Left ventricle myocardium inferior (tissue), 1 donor: ENCODE measurements at regions not wholly inside any gene's neighbourhood (a gene's known extent, or its start where the extent isn't known, plus 50 kb on each side); places are given as distances from the start of the nearest gene placed in this dataset.

ENCODE experiments used
- DNase-seq: peaks from one replicate; pipeline ENCODE4 v3.0.0-alpha.2; 2020
- H3K27ac ChIP-seq: fragments of 200-600 bp; replicated peaks from 2 replicates; pipeline ENCODE4 v1.8.0; 2021
- H3K27me3 ChIP-seq: fragments of 200-600 bp; 2 replicates; pipeline ENCODE4 v1.8.0; 2021; ENCODE audit warnings: low read depth
- H3K36me3 ChIP-seq: fragments of 200-600 bp; 2 replicates; pipeline ENCODE4 v1.8.0; 2021
- H3K4me1 ChIP-seq: fragments of 200-600 bp; 2 replicates; pipeline ENCODE4 v1.8.0; 2021
- H3K4me3 ChIP-seq: fragments of 200-600 bp; 2 replicates; pipeline ENCODE4 v1.8.0; 2021; ENCODE audit warnings: mild to moderate bottlenecking, moderate library complexity
- H3K9me3 ChIP-seq: fragments of 200-600 bp; replicated peaks from 2 replicates; pipeline ENCODE4 v1.8.0; 2021
- CTCF ChIP-seq: fragments of 200-600 bp; IDR thresholded peaks from 2 replicates; pipeline ENCODE4 v1.8.0; 2021; ENCODE audit warnings: antibody characterized with exemption, mild to moderate bottlenecking, borderline replicate concordance
- intact Hi-C: fragments of 100-400 bp; cut with micrococcal nuclease; formaldehyde crosslinking; loops from one replicate; pipeline ENCODE4 v1.11.0; 2022
- donor health status: DM: no; HTN: yes; CAD: no; lungs with severe emphysema.

- H3K4me3 ChIP-seq = no peak overlapping the region
- intact Hi-C loops = no loop called here
Observed at GRCh38 chr1:29546496-29546895, 310.2 kb downstream of the PTPRU start.

GRCh38 chr1:29544406-29544805, 308.1 kb downstream of the PTPRU start:
- intact Hi-C loops = no loop called here
- DNase-seq = no peak
- Histone ChIP-seq H3K27me3 (peaks cover 36% of the 10 kb centered on the region), H3K36me3 (no peaks in the 10 kb centered on the region), H3K9me3 (no peaks in the 10 kb centered on the region), H3K27ac (no peak overlapping the region), H3K4me1 (no peaks in the 10 kb centered on the region), H3K4me3 (no peak overlapping the region)
- no peak for TF ChIP-seq CTCF

More at GRCh38 chr1:29546496-29546895, 310.2 kb downstream of the PTPRU start:
- no peak for TF ChIP-seq CTCF
- no peak for DNase-seq
- no peaks in the 10 kb centered on the region for H3K36me3 ChIP-seq
- H3K27ac ChIP-seq = no peak overlapping the region
- H3K9me3 ChIP-seq = no peaks in the 10 kb centered on the region
- H3K4me1 ChIP-seq = no peaks in the 10 kb centered on the region
- H3K27me3 ChIP-seq = peaks cover 45% of the 10 kb centered on the region

- Histone ChIP-seq H3K27me3 (peaks cover 40% of the 10 kb centered on the region), H3K9me3 (no peaks in the 10 kb centered on the region), H3K4me3 (no peak overlapping the region), H3K27ac (no peak overlapping the region), H3K36me3 (no peaks in the 10 kb centered on the region), H3K4me1 (no peaks in the 10 kb centered on the region)
- intact Hi-C loops = no loop called here
- DNase-seq = no peak
- no peak for TF ChIP-seq CTCF
Observed at GRCh38 chr1:29543586-29543985, 307.3 kb downstream of the PTPRU start.

GRCh38 chr1:29542548-29542947, 306.2 kb downstream of the PTPRU start:
- TF ChIP-seq CTCF = no peak
- H3K4me1 ChIP-seq = no peaks in the 10 kb centered on the region
- DNase-seq = no peak
- H3K9me3 ChIP-seq = no peaks in the 10 kb centered on the region
- no peak overlapping the region for H3K27ac ChIP-seq
- intact Hi-C loops = no loop called here
- H3K36me3 ChIP-seq = no peaks in the 10 kb centered on the region
- H3K27me3 ChIP-seq = peaks cover 36% of the 10 kb centered on the region
- H3K4me3 ChIP-seq = no peak overlapping the region

GRCh38 chr1:29541631-29542030, 305.3 kb downstream of the PTPRU start:
- TF ChIP-seq CTCF = no peak
- Histone ChIP-seq H3K4me1 (no peaks in the 10 kb centered on the region), H3K9me3 (no peaks in the 10 kb centered on the region), H3K36me3 (no peaks in the 10 kb centered on the region), H3K27me3 (peaks cover 30% of the 10 kb centered on the region), H3K27ac (no peak overlapping the region), H3K4me3 (no peak overlapping the region)
- intact Hi-C loops = no loop called here
- no peak for DNase-seq
